HG03135 (cell line): ENCODE measurements at regions not wholly inside any gene's neighbourhood (a gene's known extent, or its start where the extent isn't known, plus 50 kb on each side); places are given as distances from the start of the nearest gene placed in this dataset.
"Not testable (repeated sequence)": the region's sequence is repeated elsewhere in the genome, so short reads cannot be mapped to it uniquely, and the experiment has no call there.

Experiments
- ATAC-seq: cut with Tn5 transposase; IDR thresholded peaks from one replicate; pipeline ENCODE4 v1.9.1; 2021; ENCODE audit warnings: mild to moderate bottlenecking, moderate library complexity; ENCODE audit not compliant: unreplicated experiment

DNA sequence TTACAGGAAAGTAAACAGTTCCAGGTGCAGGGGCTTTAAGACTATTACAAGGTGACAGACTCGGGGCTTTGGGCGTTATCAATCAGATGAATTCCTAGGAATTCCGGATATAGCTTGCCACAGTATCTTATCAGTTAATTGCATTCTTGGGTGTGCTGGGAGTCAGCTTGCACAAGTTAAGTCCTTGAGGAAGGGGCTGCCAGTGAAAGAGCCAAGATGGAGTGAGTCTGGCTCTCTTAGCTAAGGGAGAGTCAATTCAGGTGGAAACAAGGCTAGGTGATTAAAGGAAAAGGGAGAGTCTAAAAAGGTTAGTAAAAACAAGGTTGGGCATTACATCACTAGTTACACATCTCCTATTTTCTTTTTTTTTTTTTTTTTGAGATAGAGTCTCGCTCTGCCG lies 199.8 kb upstream of the PRSS16 start:
- ATAC-seq = not testable (repeated sequence)

DNA sequence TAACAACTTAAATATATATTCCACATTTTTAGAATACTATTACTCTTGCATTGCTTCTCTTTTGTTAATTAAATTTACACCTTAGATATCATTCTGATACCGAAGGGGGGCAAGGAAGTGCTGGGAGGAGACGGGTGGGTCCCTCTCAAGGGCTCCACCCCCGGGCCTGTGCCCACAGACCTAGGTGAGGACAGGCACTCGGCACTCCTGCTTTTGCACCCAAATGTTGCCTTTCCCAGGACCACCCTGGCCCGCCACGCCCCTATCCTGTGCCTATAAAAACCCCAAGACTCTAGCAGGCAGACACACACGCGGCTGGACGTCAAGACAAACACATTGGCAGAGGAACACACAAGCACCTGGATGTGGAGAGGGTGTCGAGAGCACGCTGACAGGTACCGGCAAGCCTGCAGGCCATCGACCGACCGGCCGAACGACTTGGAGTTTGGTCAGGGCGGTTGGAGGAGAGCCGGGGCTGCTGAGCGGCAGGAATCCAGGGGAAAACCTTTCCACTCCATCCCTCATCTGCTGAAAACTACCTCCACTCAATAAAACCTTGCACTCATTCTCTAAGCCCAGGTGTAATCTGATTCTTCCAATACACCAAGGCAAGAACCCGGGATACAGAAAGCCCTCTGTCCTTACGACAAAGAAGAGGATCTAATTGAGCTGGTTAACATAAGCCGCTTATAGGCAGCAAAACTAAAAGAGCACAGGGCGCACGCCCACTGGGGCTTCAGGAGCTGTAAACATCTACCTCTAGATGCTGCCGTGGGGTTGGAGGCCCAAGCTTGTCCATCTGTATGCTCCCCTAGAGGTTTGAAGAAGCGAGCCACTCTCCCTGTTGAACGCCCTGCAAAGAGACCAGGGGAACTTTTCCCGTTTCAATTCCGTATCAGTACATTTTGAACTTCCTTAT lies 197.4 kb upstream of the PRSS16 start:
- no peak for ATAC-seq

GRCh38 chr6:27052082-27052730 lies 195.3 kb upstream of the PRSS16 start:
- ATAC-seq = not testable (repeated sequence)

DNA sequence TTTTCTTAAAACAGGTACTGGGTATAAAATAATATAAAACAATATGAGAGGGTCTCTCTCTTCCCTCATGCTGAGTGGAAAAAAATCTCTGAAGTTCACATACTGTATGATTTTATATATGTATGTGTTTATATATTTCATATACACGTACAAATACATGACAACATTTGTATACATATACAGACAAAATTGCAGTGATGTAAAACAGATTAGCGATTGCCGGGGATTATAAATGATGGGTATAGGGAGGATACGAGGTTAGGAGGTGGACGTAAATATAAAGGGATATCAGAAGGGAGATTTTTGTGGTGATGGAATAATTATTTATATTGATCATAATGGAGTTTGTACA lies 194.8 kb upstream of the PRSS16 start:
- no peak for ATAC-seq

- ATAC-seq = no peak
Measured at GRCh38 chr6:27053738-27054137, 193.8 kb upstream of the PRSS16 start.

GRCh38 chr6:27056615-27057014 lies 190.9 kb upstream of the PRSS16 start:
- ATAC-seq = no peak

GRCh38 chr6:27059621-27060425 lies 187.7 kb upstream of the PRSS16 start:
- ATAC-seq = no peak

DNA sequence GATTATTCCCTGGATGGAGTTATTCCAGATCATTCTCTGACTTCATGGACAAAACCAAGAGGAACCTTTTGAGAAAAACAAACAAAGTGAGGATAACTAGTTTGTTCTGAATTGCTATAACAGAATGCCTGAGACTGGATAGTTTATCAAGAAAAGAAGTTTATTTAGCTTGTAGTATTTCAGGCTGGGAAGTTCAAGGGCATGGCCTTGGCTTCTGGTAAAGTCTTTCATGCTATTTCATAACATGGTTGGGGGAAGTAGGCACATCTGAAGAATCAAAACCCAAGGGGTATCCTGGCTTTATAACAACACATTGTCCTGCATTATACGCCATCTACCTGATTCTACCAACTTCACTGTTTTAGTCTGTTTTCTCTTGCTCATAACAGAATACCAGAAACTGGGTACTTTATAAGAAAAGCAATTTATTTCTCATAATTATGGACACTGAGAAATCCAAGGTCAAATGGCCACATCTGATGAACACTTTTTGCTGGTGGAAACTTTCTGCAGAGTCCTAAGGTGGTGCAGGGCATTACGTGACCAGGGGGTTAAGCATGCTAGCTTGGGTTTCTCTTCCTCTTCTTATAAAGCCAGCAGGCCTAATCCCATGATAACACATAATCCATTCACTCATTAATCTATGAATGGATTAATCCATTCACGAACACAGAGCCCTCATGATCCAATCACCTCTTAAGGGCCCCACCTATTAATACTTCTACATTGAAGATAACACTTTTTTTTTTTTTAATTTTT lies 186.1 kb upstream of the PRSS16 start:
- no peak for ATAC-seq

DNA sequence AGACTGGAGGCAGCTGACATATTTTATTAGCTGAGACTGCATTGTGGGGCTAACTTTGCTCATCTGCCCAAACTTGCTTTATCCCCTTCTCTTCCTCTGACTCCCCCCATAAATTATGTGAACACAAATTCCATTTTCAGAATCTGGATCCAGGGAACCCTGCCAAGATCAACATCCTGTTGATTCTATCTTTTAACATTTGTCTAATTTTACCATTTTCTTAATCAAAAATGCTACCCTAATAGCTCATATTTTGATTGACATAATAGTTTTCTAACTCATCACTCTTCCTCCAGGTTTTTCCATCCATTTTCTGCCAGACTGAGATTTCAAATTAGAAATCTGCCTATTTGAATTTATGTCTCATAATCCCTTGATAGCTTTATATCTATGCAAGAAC lies 184.7 kb upstream of the PRSS16 start:
- ATAC-seq = no peak

DNA sequence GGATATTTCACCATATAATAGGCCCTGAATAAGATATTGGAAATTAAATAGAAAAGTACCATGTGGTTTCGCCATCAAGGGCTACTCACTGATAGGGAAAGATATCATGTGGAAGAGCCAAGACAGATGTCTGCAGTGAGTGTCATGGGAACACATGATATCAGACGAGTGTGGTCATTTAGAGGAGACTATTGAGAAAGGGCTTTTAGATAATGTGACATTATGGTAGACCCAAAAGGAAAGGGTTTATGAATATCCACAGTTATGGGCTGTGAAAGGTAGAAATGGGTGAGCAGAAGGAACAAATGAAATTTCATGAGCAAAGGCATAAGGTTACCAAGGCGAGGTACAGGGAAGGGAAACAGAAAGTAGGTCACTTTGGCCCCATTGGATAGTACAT lies 182.3 kb upstream of the PRSS16 start:
- no peak for ATAC-seq

GRCh38 chr6:27066381-27066780 lies 181.1 kb upstream of the PRSS16 start:
- ATAC-seq = no peak

DNA sequence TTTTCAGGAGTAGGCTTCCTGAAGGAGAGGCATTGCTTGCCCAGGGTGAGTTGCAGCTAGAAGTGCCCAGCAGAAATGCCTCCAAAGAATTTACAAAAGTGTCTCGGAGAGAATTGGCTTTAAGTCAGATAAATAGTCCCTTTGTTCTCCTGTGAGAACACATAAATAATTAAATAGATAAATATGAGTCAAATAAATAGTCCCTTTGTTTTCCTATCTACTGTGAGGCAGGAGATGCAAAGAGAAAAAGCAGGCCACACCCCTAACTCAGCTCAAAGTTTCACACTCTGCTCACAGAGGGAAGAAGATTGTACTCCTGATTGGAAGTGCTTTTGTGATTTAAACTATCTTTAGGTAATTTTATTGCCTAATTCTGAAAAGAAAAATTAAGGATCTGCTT lies 180.7 kb upstream of the PRSS16 start:
- no peak for ATAC-seq

- ATAC-seq = no peak
Measured at GRCh38 chr6:27073441-27073840, 174.1 kb upstream of the PRSS16 start.

DNA sequence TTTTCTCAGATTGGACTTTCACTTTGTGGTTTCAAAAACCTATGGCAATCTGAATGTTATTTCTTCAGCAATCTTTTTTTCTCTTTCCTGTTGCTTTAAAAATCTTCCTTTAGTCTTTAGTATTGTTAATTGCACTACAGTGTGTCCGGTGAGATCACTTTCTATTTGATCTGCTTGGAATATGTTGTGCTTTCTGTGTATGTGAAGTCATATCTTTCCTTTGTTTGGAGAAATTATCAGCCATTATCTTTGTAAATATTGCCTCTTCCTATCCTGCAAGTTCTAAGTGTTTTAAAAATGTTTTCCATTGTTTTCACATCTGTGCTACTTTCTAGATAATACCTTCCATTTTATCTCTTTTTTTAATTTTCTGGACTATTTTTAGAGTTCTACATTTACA lies 171.4 kb upstream of the PRSS16 start:
- no peak for ATAC-seq

DNA sequence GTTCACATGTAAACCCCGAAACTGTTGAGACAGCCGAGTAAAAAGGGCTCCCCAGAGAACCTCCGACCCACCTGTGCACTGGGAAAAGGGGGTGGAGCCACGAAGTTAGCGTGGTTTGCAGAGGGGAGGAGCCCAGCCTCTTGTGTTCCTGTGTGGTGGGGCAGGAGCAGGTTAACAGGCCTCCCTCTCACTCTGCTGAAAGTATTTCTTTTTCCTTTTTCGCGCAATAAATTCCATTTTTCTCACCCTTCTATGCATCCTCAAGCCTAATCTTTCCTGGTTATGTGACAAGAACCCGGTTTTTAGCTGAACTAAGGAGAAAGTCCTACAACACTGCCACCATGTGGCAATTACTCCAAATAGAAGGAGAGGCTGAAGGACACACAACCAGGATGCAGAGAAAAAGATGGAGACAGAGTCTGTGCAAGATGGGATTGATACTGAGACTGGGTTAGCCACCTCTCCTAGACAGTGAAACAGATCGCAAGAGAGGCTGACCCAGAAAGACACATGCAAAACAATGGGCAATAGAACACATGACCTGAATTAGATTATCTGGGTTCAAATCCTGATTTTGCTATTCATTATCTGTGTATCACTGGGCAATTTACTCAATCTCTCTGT lies 168.7 kb upstream of the PRSS16 start:
- peak; percentile 73 for ATAC-seq

GRCh38 chr6:27081188-27081587 lies 166.3 kb upstream of the PRSS16 start:
- ATAC-seq = no peak

DNA sequence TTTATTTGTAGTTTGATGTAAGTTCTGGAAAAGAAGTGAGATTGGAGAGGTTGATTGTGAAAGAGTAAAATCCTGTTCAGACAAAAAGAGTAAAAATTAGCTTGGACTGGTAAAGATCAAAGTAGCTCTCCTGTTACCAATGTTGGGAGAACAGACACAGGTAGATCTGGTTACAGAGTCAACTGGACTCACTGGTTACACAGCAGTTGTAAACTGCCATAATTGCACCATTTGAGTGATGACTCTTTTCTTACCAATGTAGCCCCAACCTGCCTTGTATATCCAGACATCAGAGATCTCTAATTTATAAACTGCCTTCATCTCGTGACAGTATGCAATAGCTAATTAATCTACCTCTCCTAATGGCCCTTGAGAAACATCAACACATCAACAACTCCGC lies 165.6 kb upstream of the PRSS16 start:
- ATAC-seq = no peak

GRCh38 chr6:27088068-27088467 lies 159.4 kb upstream of the PRSS16 start:
- ATAC-seq = no peak

DNA sequence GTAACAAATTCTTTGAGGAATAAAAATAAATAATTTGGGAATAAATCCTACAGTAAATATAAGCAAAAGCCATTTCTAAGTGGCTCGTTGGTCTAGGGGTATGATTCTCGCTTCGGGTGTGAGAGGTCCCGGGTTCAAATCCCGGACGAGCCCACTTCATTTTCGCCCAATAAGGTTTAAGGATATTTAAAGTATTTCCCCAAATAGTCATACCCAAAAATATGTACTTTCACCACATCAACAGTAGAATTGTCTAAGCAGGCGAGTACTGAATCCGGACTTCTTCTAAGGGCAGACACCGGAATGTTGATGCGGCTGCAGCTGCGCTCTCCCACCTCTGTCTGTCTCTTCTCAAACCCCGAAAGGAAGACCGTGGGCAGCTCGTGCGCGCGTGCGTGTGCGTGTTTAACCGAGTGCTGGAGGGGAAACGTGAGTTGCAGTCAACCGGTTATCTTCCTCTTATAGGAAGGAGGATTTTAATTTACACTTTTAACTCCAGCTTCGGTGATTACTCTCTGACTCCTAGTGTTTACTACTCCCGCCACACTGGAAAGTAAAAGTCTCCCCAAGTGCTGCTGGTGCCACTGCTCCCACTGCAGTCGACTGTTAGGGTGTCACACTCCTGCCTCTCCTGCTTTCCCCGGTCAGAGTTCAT lies 155.7 kb upstream of the PRSS16 start:
- no peak for ATAC-seq

DNA sequence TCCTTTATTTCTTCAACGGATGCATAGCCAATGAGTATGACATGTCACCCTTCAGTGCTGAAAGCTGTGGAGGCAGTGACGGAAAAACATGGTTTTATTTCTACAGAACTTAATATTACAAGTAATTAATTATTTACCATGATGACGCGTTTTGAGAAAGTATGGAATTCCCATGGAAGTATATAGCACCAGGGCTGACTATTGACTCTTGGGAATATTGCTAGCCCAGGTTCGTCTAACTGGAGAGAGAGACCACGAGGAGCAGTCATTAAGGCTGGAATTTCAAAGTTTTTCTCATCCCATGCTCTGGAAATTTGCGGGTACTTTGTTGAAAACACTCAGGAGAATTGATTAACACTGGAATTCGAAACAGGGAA lies 155.2 kb upstream of the PRSS16 start:
- ATAC-seq = no peak
